Activated naive CD4-positive, alpha-beta T cell treated with anti-CD3 and anti-CD28 coated beads, Interleukin-2, amount 50 U/mL, for 16 hours (primary cell): ENCODE measurements at regions not wholly inside any gene's neighbourhood (a gene's known extent, or its start where the extent isn't known, plus 50 kb on each side); places are given as distances from the start of the nearest gene placed in this dataset.
"Not testable (repeated sequence)": the region's sequence is repeated elsewhere in the genome, so short reads cannot be mapped to it uniquely, and the experiment has no call there.

ENCODE experiments used
- DNase-seq: peaks from one replicate; pipeline ENCODE4 v3.0.0-alpha.2; 2020

GRCh38 chr15:45812200-45812599 lies 177.4 kb downstream of the SQOR start:
- no peak for DNase-seq

DNA sequence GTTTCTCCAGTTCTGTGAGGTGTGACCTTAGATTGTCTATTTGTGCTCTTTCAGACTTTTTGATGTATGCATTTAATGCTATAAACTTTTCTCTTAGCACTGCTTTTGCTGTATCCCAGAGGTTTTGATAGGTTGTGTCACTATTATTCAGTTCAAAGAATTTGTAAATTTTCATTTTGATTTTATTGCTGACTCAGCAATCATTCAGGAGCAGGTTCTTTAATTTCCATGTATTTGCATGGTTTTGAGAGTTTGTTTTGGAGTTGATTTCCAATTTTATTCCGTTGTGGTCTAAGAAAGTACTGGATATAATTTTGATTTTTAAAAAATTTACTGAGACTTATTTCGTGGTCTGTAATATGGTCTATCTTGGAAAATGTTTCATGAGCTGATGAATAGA lies 182.7 kb downstream of the SQOR start:
- not testable (repeated sequence) for DNase-seq

DNA sequence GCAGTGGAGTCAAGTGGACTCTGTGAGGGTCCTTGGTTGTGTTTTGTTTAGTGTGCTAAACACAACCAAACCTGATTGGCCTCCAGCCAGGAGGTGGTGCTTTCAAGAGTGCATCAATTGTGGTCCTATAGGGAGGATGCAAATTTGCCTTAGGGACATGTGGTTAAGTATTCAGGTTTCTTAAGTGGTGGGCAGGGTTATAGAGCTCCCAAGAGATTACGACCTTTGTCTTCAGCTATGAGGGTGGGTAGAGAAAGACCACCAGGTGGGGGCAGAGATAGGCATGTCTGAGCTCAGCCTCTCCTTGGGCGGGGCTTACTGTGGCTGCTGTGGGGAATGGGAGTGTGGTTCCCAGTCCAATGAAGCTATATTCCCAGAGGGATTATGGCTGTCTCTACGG lies 186.6 kb downstream of the SQOR start:
- no peak for DNase-seq

GRCh38 chr15:45822968-45823367 lies 188.1 kb downstream of the SQOR start:
- DNase-seq: not testable (repeated sequence)

DNA sequence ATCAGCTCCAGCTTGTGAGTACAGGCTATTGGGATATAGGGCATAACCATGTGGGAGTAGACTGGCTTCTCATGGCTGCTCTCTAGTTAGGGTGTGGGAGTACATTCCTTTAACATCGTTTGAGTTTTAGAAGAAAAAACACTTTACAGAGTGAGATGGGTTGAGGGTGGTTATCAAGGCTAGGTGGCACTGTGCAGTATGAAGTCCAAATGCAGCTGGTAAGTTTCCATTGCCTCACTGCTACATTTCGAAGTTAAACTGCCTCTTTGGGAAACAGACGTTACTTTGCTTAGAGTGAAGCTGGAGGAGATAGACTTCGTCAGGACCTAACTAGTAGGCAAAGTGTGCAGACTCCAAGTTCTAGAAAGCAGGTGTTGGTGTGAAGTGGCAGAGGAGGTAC lies 192.4 kb downstream of the SQOR start:
- no peak for DNase-seq

DNA sequence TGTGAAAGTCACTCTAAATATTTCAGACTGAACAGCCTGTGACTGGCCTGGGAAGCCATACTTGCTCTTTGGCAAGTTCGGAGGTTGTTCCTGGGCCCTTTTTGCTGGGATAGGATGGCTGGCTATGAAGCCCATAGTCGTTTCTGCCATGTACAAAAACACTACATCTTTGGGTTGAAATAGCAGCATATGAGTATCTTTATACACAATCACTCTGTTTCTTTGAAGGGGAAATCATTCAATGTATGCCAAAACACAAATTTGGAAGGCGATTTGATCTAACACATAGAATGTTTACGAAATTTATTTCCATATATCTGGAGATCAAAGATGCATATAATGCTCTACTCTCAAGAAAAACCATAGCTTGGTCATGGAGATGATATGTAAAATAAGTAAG lies 192.9 kb downstream of the SQOR start:
- DNase-seq: no peak

- no peak for DNase-seq
Observed at GRCh38 chr15:45829336-45830153, 194.7 kb downstream of the SQOR start.

DNA sequence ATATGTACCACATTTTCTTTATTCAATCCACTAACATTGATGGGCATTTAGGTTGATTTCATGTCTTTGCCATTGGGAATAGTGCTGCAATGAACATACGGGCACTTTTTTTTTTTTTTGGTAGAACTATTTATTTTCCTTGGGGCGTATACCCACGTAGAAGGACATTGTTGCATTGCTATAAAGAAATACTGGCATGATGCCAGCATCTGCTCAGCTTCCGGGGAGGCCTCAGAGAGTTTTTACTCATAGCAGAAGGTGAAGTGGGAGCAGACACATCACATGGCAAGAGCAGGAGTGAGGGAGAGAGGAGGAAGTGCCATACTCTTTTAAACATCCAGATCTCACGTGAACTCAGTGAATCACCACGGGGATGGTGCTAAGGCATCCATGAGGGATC lies 197.0 kb downstream of the SQOR start:
- DNase-seq: no peak

DNA sequence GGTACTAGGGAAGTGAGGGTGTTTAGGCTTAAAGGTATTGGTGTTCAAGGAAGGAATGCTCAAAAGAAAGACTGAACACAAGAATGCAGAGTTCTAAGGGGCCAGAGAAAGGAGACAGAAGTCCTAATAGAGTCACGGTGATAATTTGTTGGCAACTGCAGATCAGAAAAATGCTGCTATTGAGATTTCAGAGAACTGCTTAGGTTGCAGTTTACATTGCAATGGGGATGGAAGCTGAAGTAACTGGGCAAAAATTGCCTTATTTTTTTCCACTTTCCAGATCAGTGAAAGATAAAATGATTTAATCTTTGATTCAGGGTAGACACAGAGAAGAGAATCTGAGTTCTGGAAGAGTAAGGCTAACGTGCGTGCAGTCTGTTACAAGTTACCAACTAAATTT lies 199.8 kb downstream of the SQOR start:
- DNase-seq: no peak

GRCh38 chr15:45842151-45842550 lies 207.3 kb downstream of the SQOR start:
- DNase-seq: no peak

GRCh38 chr15:45847645-45848044 lies 212.8 kb downstream of the SQOR start:
- DNase-seq: no peak

GRCh38 chr15:45849136-45849535 lies 214.3 kb downstream of the SQOR start:
- DNase-seq: no peak

GRCh38 chr15:45854455-45855202 lies 219.8 kb downstream of the SQOR start:
- no peak for DNase-seq

DNA sequence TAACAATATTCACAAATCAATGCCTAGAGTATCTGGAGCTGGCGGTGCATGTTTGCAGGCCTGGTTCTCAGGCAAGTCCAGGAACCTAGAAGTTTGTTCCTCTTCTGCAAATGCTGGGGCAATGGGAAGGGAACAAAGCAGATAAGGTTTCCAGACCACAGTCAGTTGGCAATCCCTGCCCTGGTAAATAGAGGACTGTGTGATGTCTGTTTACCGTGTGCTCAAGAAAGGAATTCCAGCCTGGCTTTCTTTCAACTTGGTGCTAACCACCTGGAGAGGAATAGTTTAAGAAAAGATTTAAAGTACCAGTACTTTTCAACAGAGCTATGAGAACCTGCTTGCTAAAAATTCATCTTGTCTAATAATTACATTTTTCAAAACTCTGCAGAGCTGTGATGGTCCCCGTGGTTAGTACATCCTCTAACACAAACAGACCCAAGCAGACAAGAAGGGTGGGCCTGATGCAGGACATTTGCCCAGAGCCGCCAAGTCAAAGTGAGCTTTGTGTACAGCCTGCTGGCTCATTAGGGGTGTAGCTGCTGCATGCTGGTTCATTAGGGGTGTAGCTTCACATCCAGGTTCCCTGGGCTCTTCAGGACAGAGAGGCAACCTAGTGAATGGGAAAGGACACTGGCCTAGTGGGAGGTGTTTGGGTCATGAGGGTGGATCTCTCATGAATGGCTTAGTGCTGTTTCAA lies 220.5 kb downstream of the SQOR start:
- no peak for DNase-seq

DNA sequence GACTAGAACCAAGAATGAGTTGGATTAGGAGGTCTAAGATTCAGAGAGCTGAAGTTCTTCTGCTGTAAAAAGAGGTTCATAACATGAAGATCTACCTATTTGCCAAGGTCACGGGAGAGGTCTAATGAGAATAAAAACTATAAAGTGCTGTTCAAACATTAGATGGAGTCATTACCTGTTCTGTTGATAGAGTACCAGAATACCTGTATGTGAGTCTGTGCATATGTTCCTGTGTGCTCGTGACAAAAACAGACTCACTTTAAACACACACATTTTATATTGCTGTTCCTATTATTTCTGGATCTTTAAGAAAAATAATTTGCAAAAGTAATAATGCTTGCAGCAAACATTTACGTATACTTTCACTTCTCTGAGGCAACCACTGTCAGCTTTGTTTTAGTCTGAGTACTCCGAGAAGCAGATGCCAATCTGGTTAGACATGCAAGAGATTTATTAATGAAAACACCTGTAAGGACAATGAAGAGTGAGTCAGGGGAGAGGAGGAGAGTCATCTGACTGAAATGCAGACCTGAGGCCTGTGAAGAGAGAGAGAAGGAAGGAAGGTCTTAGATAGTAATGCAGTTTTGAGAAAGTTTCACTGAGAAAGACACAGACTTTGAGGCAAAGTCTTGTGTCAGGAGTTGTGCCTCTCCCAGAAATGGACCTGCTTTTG lies 221.2 kb downstream of the SQOR start:
- DNase-seq: no peak

GRCh38 chr15:45857291-45857690 lies 222.5 kb downstream of the SQOR start:
- no peak for DNase-seq

GRCh38 chr15:45858491-45858890 lies 223.7 kb downstream of the SQOR start:
- DNase-seq: no peak

- DNase-seq: no peak
Observed at GRCh38 chr15:45862034-45862433, 227.2 kb downstream of the SQOR start.

DNA sequence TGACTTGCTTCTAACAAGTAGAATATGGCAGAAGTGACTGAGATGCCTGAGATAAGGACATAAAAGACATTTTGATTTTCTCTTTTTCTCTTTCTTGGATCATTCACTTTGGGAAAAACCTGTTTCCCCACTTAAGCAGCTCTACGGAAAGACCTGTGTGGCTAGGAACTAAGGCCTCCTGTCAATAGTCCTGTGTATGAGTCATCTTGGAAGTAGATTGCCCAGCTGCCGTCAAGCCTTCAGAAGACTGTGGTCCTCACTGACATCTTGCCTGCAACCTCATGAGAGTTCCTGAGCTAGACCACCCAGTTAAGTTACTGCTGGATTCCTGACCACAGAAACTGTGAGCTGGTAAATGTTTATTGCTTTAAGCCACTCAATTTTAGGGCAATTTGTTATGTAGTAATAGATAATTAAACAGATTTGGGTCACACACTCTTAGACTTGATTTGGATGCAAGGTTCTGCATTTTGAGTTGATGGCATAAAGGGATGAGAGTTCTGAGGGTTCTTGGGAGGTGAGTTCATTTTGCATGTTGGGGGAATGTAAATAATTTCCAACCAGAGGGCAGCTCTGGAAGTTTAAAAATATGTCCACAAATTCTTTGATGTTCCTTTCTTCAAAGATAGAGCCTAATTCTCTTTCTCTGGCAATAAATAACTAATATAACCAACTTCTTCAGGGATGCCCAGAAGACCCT lies 229.2 kb downstream of the SQOR start:
- DNase-seq: no peak

DNA sequence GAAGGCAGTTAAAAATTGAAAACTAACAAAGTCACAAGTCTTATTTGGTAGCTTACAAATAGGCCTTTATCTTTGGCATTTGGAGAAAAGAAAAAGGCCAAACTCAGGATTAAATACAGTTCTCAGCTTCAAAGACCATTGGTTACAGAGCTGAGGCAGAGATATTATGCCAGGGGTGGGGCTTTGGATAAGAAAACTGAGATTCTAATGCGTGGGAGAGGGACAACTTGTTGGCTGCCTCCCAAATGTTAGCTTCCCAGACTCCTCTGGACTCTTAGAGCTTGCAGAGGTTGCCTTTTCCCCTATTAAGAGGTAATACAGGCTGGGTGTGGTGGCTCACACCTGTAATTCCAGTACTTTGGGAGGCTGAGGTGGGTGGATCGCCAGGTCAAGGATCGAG lies 231.8 kb downstream of the SQOR start:
- no peak for DNase-seq

- no peak for DNase-seq
Observed at GRCh38 chr15:45867281-45867680, 232.5 kb downstream of the SQOR start.

DNA sequence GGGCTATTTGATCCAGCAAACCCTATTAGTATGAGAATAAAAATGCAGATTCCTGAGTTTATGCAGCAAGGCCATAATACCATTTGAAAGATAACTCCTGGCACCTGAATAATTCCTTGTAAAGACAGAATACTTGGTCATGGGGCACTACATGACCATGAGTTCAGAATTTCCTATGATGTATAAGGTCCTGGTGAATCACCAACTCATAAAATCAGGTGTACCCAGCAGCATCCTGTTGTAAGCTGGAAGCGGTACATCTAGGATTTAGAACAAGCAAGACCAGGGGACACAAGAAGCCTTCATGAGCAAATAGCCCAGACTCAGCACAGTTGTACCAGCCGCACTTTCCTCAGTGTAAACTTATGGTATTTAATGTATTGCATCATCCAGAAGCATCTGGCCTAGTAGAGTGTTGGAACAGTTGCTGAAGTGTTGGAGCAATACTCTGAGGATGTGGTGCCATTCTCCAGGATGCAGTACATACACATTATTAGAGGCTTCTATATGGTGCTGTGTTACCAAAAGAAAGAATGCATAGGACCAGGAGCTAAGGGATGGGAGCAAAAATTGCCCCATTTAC lies 233.4 kb downstream of the SQOR start:
- DNase-seq: no peak
